ENCODE measurements at regions not wholly inside any gene's neighbourhood (a gene's known extent, or its start where the extent isn't known, plus 50 kb on each side); places are given as distances from the start of the nearest gene placed in this dataset.

GRCh38 chr5:96288166-96288844 is 144.7 kb downstream of the PCSK1 start:
- H3K4me1 ChIP-seq (ENCODE audit: control insufficient read depth, insufficient read depth, low read length) = no peaks in the 10 kb centered on the region
- 97% methylated on average over 3 of the region's 3 CpGs; no CpG with 5 or more reads in 1 of the 2 experiments for WGBS, 2 experiments (ENCODE audit: insufficient coverage in 1 of 2, insufficient read length in 1 of 2)
- H3K27ac Mint-ChIP-seq = no peak overlapping the region

GRCh38 chr5:96287136-96287535 is 145.9 kb downstream of the PCSK1 start:
- H3K27me3 ChIP-seq (ENCODE audit: control insufficient read depth, insufficient read depth, low read length, poor library complexity, severe bottlenecking) = no peaks in the 10 kb centered on the region
- peaks cover under 1% of the 10 kb centered on the region for H3K4me1 Mint-ChIP-seq
- peaks cover 3% of the 10 kb centered on the region for H3K9me3 Mint-ChIP-seq
- H3K4me1 ChIP-seq (ENCODE audit: control insufficient read depth, insufficient read depth, low read length) = no peaks in the 10 kb centered on the region
- no peaks in the 10 kb centered on the region for H3K27me3 Mint-ChIP-seq (ENCODE audit: insufficient read depth)
- WGBS, 2 experiments (ENCODE audit: insufficient coverage in 1 of 2, insufficient read length in 1 of 2) = 90 to 100% methylated on average over 1 to 2 of the region's 2 CpGs
- H3K9ac ChIP-seq (ENCODE audit: extremely low read depth, low read length, poor library complexity, severe bottlenecking) = no peak overlapping the region
- no peak overlapping the region for H3K4me3 Mint-ChIP-seq
- H3K36me3 ChIP-seq (ENCODE audit: control insufficient read depth, insufficient read depth, low read length) = no peaks in the 10 kb centered on the region
- H3K9me3 ChIP-seq (ENCODE audit: control insufficient read depth, low read length) = peaks cover 6% of the 10 kb centered on the region
- no peak for TF ChIP-seq CTCF (conservative IDR thresholded peaks at IDR 0.05)
- H3K27ac ChIP-seq (ENCODE audit: low read depth, low read length) = no peak overlapping the region
- peaks cover 2% of the 10 kb centered on the region for H3K36me3 Mint-ChIP-seq (ENCODE audit: low read depth)
- H3K27ac Mint-ChIP-seq = no peak overlapping the region
- no peak overlapping the region for H3K4me3 ChIP-seq (ENCODE audit: low read length)
- no peak for DNase-seq

More at GRCh38 chr5:96288166-96288844, 144.7 kb downstream of the PCSK1 start:
- Histone ChIP-seq H3K9me3 (ENCODE audit: control insufficient read depth, low read length) (peaks cover 6% of the 10 kb centered on the region), H3K9ac (ENCODE audit: extremely low read depth, low read length, poor library complexity, severe bottlenecking) (no peak overlapping the region), H3K27ac (ENCODE audit: low read depth, low read length) (no peak overlapping the region), H3K4me3 (ENCODE audit: low read length) (no peak overlapping the region), H3K36me3 (ENCODE audit: control insufficient read depth, insufficient read depth, low read length) (no peaks in the 10 kb centered on the region), H3K27me3 (ENCODE audit: control insufficient read depth, insufficient read depth, low read length, poor library complexity, severe bottlenecking) (no peaks in the 10 kb centered on the region)
- Mint-ChIP-seq H3K36me3 (ENCODE audit: low read depth) (no peaks in the 10 kb centered on the region), H3K9me3 (peaks cover 3% of the 10 kb centered on the region), H3K27me3 (ENCODE audit: insufficient read depth) (no peaks in the 10 kb centered on the region), H3K4me1 (peaks cover 5% of the 10 kb centered on the region), H3K4me3 (no peak overlapping the region)
- TF ChIP-seq CTCF (conservative IDR thresholded peaks at IDR 0.05) = no peak
- DNase-seq = no peak

GRCh38 chr5:96285823-96286222 is 147.2 kb downstream of the PCSK1 start:
- Histone ChIP-seq H3K9me3 (ENCODE audit: control insufficient read depth, low read length) (no peaks in the 10 kb centered on the region), H3K4me1 (ENCODE audit: control insufficient read depth, insufficient read depth, low read length) (no peaks in the 10 kb centered on the region), H3K27ac (ENCODE audit: low read depth, low read length) (no peak overlapping the region), H3K27me3 (ENCODE audit: control insufficient read depth, insufficient read depth, low read length, poor library complexity, severe bottlenecking) (no peaks in the 10 kb centered on the region), H3K4me3 (ENCODE audit: low read length) (no peak overlapping the region), H3K9ac (ENCODE audit: extremely low read depth, low read length, poor library complexity, severe bottlenecking) (no peak overlapping the region), H3K36me3 (ENCODE audit: control insufficient read depth, insufficient read depth, low read length) (no peaks in the 10 kb centered on the region)
- TF ChIP-seq CTCF (conservative IDR thresholded peaks at IDR 0.05) = no peak
- no peak for DNase-seq
- H3K27me3 Mint-ChIP-seq (ENCODE audit: insufficient read depth) = no peaks in the 10 kb centered on the region
- peaks cover 2% of the 10 kb centered on the region for H3K9me3 Mint-ChIP-seq
- no peak overlapping the region for H3K4me3 Mint-ChIP-seq
- H3K27ac Mint-ChIP-seq = no peak overlapping the region
- no peaks in the 10 kb centered on the region for H3K4me1 Mint-ChIP-seq
- 64% methylated on average over 1 of the region's 1 CpG; no CpG with 5 or more reads in 1 of the 2 experiments for WGBS, 2 experiments (ENCODE audit: insufficient coverage in 1 of 2, insufficient read length in 1 of 2)
- H3K36me3 Mint-ChIP-seq (ENCODE audit: low read depth) = peaks cover 3% of the 10 kb centered on the region
